NOMO-1 treated with DMSO at 0.1 percent for 48 hours (cell line): ENCODE measurements at regions not wholly inside any gene's neighbourhood (a gene's known extent, or its start where the extent isn't known, plus 50 kb on each side); places are given as distances from the start of the nearest gene placed in this dataset.

Experiments used
- DNase-seq: peaks from one replicate; lab custom pipeline; 2025; ENCODE audit not compliant: unreplicated experiment; lab: John Stamatoyannopoulos, UW

- no peak for DNase-seq
Observed at GRCh38 chr6:4383910-4384638, 248.7 kb upstream of the ECI2 start.

- DNase-seq: no peak
Observed at GRCh38 chr6:4382362-4382853, 247.0 kb upstream of the ECI2 start.

- no peak for DNase-seq
Observed at GRCh38 chr6:4381381-4381780, 246.0 kb upstream of the ECI2 start.

GRCh38 chr6:4380881-4381281 lies 245.5 kb upstream of the ECI2 start:
- DNase-seq: no peak

- no peak for DNase-seq
Observed at GRCh38 chr6:4379958-4380357, 244.6 kb upstream of the ECI2 start.

- no peak for DNase-seq
Observed at GRCh38 chr6:4378319-4378996, 243.1 kb upstream of the ECI2 start.

GRCh38 chr6:4377603-4378002 lies 242.2 kb upstream of the ECI2 start:
- no peak for DNase-seq

GRCh38 chr6:4374216-4374615 lies 238.8 kb upstream of the ECI2 start:
- no peak for DNase-seq

- DNase-seq: no peak
Observed at GRCh38 chr6:4372866-4373265, 237.5 kb upstream of the ECI2 start.

- DNase-seq: no peak
Observed at GRCh38 chr6:4371207-4371921, 236.0 kb upstream of the ECI2 start.

- no peak for DNase-seq
Observed at GRCh38 chr6:4370066-4370465, 234.7 kb upstream of the ECI2 start.

GRCh38 chr6:4369616-4370015 lies 234.2 kb upstream of the ECI2 start:
- DNase-seq: peak; percentile 17

GRCh38 chr6:4368649-4369048 lies 233.3 kb upstream of the ECI2 start:
- no peak for DNase-seq

- no peak for DNase-seq
Observed at GRCh38 chr6:4367643-4368042, 232.3 kb upstream of the ECI2 start.

GRCh38 chr6:4366635-4367395 lies 231.4 kb upstream of the ECI2 start:
- DNase-seq: no peak

- no peak for DNase-seq
Observed at GRCh38 chr6:4365686-4366085, 230.3 kb upstream of the ECI2 start.

GRCh38 chr6:4364711-4365110 lies 229.3 kb upstream of the ECI2 start:
- DNase-seq: no peak

GRCh38 chr6:4364172-4364571 lies 228.8 kb upstream of the ECI2 start:
- DNase-seq: peak; percentile 38

- no peak for DNase-seq
Observed at GRCh38 chr6:4363656-4364055, 228.3 kb upstream of the ECI2 start.

GRCh38 chr6:4362326-4362725 lies 227.0 kb upstream of the ECI2 start:
- no peak for DNase-seq

GRCh38 chr6:4360920-4361319 lies 225.5 kb upstream of the ECI2 start:
- DNase-seq: no peak
